Calu3 (cell line): ENCODE measurements at regions not wholly inside any gene's neighbourhood (a gene's known extent, or its start where the extent isn't known, plus 50 kb on each side); places are given as distances from the start of the nearest gene placed in this dataset.
A peak's percentile ranks its signal among the peaks of the same experiment; 100 is the strongest.

Experiments
- BruUV-seq: library from RNA; stranded (reverse); fragments of 400-500 nt; replicated peaks from 2 replicates; lab custom pipeline; 2021; lab: Mats Ljungman, UMichigan
- CTCF ChIA-PET: fragments of 300-600 bp; sonication (Branson Sonifier 250); formaldehyde crosslinking; loops from one replicate; lab custom pipeline; 2022; ENCODE audit warnings: antibody characterized with exemption; lab: Charles Lee
- DNase-seq: peaks from one replicate; pipeline ENCODE4 v3.0.0; 2022
- H3K27ac Mint-ChIP-seq: one replicate; pipeline ENCODE4 v1.8.0; 2022; ENCODE audit warnings: mixed read lengths; ENCODE audit not compliant: unreplicated experiment
- H3K27me3 Mint-ChIP-seq: one replicate; pipeline ENCODE4 v1.8.0; 2022; ENCODE audit warnings: mixed read lengths; ENCODE audit not compliant: unreplicated experiment
- H3K36me3 Mint-ChIP-seq: one replicate; pipeline ENCODE4 v1.8.0; 2022; ENCODE audit warnings: mild to moderate bottlenecking, moderate library complexity, mixed read lengths; ENCODE audit not compliant: insufficient read depth, unreplicated experiment
- H3K4me1 Mint-ChIP-seq: one replicate; pipeline ENCODE4 v1.8.0; 2022; ENCODE audit warnings: mild to moderate bottlenecking, low read depth, mixed read lengths; ENCODE audit not compliant: unreplicated experiment
- H3K4me3 Mint-ChIP-seq: one replicate; pipeline ENCODE4 v1.8.0; 2022; ENCODE audit warnings: mild to moderate bottlenecking, low read depth, moderate library complexity, mixed read lengths; ENCODE audit not compliant: unreplicated experiment
- H3K9me3 Mint-ChIP-seq: one replicate; pipeline ENCODE4 v1.8.0; 2022; ENCODE audit warnings: low read depth, mixed read lengths; ENCODE audit not compliant: unreplicated experiment
- CTCF ChIP-seq: fragments of 200-600 bp; IDR thresholded peaks from one replicate; pipeline ENCODE4 v1.8.0; 2022; ENCODE audit warnings: antibody characterized with exemption; ENCODE audit not compliant: unreplicated experiment
- intact Hi-C: fragments of 100-400 bp; cut with micrococcal nuclease; formaldehyde crosslinking; loops from one replicate; pipeline ENCODE4 v1.10.0; 2022; ENCODE audit not compliant: unreplicated experiment

- Mint-ChIP-seq H3K9me3 (no peaks in the 10 kb centered on the region), H3K27ac (no peak overlapping the region), H3K4me1 (peaks cover 5% of the 10 kb centered on the region), H3K36me3 (no peaks in the 10 kb centered on the region), H3K27me3 (no peaks in the 10 kb centered on the region), H3K4me3 (no peak overlapping the region)
- no peak for TF ChIP-seq CTCF
- BruUV-seq, result no TSS peak
- intact Hi-C loops, result no loop called here
- no peak for DNase-seq
- CTCF ChIA-PET, result no interaction called here
These were observed 201.6 kb downstream of the FOXA2 start for GRCh38 chr20:22382742-22383141.

- no peak overlapping the region for H3K27ac Mint-ChIP-seq
- no peak for DNase-seq
- no peaks in the 10 kb centered on the region for H3K36me3 Mint-ChIP-seq
- BruUV-seq, result no TSS peak
- H3K4me3 Mint-ChIP-seq, result no peak overlapping the region
- H3K4me1 Mint-ChIP-seq, result no peaks in the 10 kb centered on the region
- CTCF ChIA-PET, result no interaction called here
- intact Hi-C loops, result no loop called here
- H3K9me3 Mint-ChIP-seq, result no peaks in the 10 kb centered on the region
- TF ChIP-seq CTCF, result no peak
- H3K27me3 Mint-ChIP-seq, result no peaks in the 10 kb centered on the region
These were observed 202.5 kb downstream of the FOXA2 start for GRCh38 chr20:22381812-22382416.

- Mint-ChIP-seq H3K9me3 (no peaks in the 10 kb centered on the region), H3K36me3 (no peaks in the 10 kb centered on the region), H3K4me1 (no peaks in the 10 kb centered on the region), H3K27ac (no peak overlapping the region), H3K27me3 (no peaks in the 10 kb centered on the region), H3K4me3 (no peak overlapping the region)
- DNase-seq, result peak; percentile 25
- TF ChIP-seq CTCF, result no peak
- intact Hi-C loops, result no loop called here
- CTCF ChIA-PET, result no interaction called here
- no TSS peak for BruUV-seq
These were observed 204.9 kb downstream of the FOXA2 start for GRCh38 chr20:22379472-22379871.

- no peak overlapping the region for H3K27ac Mint-ChIP-seq
- intact Hi-C loops, result no loop called here
- no TSS peak for BruUV-seq
- no peaks in the 10 kb centered on the region for H3K36me3 Mint-ChIP-seq
- CTCF ChIA-PET, result no interaction called here
- no peak overlapping the region for H3K4me3 Mint-ChIP-seq
- no peaks in the 10 kb centered on the region for H3K27me3 Mint-ChIP-seq
- TF ChIP-seq CTCF, result no peak
- no peaks in the 10 kb centered on the region for H3K9me3 Mint-ChIP-seq
- DNase-seq, result no peak
- peaks cover 8% of the 10 kb centered on the region for H3K4me1 Mint-ChIP-seq
These were observed 209.4 kb downstream of the FOXA2 start for GRCh38 chr20:22374678-22375590.
